CD4-positive, alpha-beta T cell treated with Interleukin-12 subunit alpha and Interleukin-12 subunit beta, for 1 hour (primary cell): ENCODE measurements at regions not wholly inside any gene's neighbourhood (a gene's known extent, or its start where the extent isn't known, plus 50 kb on each side); places are given as distances from the start of the nearest gene placed in this dataset.
"Not testable (repeated sequence)": the region's sequence is repeated elsewhere in the genome, so short reads cannot be mapped to it uniquely, and the experiment has no call there.

Experiments
- DNase-seq: peaks from one replicate; pipeline ENCODE4 v3.0.0-alpha.2; 2020

DNA sequence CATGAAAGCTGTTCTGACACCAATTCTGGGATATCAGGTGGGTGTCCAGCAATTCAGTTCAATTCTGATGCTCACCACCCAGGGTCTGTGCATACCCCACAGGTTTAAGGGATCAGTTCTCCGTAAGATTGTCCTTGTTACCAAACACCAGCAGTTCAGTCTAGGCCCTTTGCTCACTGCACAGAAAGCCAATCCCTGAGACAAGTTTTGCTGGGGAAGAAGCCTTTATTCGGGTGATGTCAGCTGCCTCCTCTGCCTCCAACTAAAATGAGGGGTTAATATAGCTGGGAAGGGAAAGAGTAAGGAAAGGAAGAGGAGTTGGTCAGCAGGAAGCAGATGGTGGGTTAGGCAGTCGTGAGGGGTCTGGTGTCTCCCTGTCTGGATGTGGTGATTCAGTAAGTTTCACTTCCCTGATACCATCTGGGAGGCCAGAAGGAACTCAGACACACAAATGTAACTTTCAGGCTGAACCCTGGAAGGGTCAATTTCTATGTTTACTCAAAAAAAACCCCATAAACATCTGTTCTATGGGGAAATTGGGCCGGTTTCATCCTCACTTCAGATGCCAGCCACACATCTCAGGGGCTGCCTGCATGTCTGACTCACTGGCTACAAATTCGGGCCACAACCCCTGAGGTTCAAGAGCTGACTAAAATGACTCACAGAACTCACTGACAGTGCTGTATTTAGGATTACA, 83.3 kb upstream of the PGBD5 start:
- no peak for DNase-seq

DNA sequence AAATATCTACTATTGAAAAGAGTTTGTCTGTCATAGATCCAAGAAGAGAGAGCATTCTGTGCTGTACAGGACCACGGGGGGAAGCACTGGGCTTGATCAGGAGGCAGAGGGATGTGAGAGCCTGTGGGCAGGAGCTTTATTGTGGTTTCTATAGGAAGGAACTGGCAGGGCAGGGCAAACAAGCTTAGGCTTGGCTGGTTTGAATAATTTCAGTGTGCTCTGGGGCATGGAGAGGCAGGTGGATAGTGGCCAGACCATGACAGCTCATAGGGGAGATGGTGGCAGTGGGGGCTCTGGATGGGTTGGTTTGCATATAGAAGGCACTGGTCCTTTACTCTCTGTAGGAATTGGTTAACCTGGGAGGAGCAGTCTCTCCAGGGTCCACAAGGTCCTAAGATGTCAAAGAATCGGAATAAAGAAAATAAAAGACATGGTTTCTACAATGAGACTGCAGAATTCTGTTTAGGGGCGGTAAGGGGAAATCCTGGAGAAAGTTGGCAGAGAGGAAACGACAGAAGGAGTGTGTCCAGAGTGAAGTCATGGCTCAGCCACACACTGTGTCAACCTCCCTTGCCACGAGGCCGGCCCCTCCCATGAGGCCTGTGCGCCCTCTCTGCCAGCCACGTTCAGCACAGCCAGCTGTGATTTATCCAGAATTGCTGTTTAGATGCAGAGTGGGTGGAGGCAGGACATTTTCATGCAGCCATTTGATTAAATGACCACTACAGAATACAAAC, 81.7 kb upstream of the PGBD5 start:
- DNase-seq: no peak

DNA sequence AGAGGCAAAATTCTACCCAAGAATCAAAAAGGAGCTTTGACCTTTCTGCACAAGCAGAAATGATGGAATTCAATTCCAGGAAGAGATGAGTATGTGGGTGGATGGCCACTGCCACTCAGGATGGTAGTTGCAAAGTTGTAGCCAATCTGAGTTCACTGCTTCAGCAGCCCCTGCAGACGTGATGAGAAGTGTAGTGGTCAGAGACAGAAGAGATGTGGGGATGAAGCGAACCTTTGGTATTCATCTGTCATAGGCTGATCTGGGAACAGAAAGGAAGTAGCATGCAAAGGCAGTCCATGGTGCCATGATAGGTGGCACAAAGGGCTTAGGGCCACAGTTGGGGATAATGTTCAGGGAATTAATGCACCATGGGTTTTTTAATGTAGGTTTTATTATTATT, 81.1 kb upstream of the PGBD5 start:
- DNase-seq: no peak

DNA sequence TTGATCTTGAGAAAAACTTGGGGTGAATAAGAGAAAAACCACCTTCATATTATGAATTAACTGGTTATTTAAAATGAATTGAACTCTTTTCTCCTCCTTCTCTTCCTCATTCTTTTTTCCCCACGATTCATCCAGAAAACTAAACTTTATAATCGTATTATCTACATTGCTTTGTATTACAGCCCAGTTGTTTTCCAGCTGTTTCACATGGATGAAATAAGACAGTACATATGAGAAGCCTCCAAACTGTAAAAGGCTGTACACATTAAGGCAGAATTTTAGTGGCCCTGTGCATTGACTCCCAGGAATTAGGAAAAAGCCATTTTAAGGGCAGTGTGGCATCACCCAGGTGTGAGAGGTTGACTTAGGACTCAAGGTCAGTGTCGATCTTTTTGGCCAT, 80.3 kb upstream of the PGBD5 start:
- no peak for DNase-seq

DNA sequence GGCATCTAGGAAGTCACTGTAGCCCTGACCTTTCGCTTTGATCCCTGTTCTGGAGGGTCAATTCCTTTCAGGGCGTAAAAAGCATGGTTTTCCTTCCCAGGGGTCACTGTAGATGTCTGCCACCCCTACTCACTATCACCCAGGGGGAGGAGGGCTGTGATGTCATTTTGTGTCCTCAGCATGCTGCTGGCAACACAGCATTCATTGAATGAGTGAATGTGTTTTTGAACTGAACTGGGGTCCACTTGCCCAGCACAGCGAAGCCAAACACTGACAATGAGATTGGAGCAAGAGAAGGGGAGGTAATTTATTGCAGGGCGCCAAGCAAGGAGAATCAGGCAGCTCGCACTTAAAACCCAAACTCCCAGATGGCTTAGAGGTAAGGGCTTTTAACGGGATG, 78.2 kb upstream of the PGBD5 start:
- DNase-seq: no peak

DNA sequence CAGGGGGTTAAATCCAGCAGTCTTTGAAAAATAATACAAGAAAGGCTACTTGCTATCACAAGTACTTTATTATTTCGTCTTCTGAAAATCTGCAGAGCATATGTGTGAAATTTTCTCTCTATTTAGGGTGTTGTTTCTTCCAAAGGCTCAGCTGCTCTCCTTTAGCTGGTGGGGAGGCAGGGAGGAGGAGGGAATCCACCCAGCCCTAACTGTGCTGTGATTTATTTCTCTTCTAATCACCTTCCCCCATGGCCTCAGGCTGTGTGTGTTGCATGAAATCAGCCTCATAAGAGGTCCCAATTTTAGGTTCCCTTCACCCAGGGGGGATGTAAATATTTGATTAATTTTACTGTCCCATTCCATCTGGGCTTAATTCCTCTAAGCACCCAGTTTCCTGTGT, 77.6 kb upstream of the PGBD5 start:
- no peak for DNase-seq

DNA sequence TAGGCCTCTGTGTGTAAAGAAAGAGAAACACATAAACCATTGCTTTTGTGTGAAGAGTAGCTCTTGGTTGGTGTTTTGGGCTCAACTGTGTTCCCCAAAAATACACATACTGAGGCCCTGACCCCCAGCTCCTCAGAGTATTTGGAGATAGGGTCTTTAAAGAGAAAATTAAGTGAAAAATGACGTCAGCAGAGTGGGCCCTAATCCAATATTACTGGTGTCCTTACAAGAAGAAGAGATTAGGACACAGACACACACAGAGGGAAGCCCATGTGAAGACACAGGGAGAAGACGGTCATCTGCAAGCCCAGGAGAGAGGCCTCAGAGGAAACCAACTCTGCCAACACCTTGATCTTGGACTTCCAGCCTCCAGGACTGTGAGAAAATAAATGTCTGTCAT, 76.9 kb upstream of the PGBD5 start:
- no peak for DNase-seq

DNA sequence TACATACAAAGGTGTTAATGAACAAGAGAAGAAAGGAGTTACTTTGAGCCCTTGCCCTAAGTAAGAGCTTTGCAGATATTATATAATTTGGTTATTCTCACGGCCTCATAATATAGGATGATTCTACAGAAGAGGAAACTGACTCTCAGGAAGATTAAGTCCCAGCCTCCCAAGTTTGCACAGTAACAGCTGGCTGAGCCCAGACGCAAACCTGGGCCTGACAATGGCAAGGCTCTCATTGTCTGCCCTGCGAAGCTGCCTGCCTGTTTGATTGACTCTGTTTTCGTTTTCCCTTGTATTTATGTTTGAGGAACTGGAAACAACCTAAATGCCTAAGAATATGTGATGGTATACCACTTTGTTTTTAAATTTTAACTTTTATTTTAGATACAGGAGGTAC, 76.2 kb upstream of the PGBD5 start:
- no peak for DNase-seq

DNA sequence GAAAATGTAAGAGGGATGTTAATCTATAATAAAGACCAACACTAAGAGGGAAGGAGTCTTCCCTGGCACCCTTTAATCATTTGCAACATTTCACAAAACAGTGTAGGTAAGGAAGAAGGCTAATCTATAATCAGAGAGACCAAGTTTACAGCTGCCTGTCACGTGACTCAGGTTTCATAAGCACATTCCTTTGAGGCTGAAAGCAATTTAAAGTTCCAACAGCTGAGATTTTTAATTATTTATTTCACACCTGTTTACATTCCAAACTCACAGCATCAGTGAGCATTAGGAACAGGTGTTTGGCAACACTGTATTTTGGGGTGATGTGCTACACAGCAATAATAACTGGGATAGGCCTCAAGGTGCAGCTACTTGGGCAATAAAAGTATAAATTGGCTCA, 75.7 kb upstream of the PGBD5 start:
- no peak for DNase-seq

DNA sequence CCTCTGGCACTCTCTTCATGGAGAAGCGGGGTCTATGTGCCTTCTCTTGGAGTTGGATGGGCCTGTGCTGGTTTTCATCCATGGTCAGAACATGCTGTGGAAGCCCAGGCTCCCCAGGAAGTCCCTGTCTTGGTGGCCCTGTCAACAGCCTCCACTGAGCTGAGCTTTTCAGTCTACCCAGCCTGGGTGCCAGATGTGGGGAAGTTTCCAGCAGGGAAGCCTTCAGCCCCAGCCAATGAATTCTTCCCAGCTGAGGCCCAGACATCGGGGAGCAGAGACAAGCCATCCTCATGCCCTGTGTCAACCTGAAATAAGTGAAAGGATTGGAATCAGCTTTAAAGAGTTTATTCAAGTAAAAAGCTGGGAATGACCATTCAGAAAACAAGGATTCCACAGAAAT, 75.1 kb upstream of the PGBD5 start:
- no peak for DNase-seq

DNA sequence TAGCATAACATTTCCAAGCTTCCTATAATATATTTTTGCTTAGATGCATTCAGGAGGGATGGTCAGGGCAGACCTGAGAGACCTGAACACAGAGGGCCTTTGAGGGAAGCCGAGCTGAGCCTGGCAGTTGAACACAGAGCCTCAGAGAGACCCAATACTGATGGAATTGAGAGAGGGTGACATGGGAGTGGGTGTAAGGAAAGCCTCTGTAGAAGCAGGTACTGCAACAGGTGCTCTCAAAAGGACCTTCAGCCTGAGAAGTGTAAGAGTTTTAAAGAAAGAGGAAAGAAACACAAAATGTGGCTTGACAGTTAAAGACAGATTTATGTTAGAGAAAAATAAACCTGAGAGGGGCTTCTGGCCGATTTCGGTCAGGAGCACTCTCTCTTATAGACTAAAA, 73.9 kb upstream of the PGBD5 start:
- DNase-seq: no peak

DNA sequence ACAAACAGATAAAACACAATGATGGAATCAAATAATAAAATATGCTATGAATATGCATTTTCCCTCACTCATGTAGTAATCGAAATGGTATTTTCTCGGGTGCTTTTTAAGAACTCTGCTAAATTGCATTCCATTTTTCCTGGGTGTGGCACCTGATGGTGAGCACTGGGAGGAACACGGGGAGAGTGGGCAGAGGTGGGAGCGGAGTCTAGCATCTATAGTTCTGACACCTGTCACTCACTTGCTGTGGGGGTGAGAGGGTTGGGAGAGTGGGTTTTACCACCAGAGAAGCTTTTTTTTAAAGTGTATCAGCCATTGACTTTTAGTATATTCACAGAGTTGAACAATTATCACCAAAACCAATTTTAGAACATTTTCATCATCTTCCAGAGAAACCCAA, 73.4 kb upstream of the PGBD5 start:
- no peak for DNase-seq

DNA sequence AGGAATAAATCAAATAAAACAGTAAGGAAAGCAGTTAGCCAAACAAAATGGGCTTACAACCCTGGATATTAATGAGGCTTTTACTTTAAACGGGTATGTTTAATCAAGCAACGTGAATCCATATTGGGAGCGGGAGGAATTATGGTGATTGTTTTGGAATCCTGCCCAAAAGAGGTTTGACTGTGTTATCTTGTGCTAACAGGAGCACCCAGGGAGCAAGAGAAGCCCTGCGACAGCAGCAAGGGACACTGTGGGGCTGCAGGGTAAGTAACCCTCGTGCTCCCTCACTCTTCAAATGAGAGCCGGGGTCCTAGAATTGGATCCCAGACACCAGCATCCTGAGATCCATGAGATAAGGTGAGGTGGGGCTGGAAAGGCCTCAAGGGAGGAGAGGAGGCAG, 72.6 kb upstream of the PGBD5 start:
- DNase-seq: no peak

DNA sequence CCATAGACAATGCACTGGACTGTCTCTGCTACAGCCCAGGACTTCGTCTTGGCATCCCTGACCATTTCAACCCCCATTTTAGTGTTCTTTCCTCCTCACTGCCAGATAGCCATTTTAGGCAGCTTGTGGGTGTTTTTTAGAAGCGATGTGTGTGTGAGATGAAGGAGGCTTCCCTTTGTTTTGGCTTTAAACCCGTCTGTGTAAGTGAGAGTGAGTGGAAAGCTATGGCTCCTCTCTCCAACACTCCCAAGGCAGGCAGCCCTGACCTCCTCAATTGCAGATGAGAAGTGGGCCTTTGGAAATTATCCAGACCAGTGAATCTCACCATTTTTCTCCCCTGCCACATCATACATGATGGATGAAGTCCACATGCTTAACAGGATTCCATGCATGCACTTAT, 70.3 kb upstream of the PGBD5 start:
- no peak for DNase-seq

DNA sequence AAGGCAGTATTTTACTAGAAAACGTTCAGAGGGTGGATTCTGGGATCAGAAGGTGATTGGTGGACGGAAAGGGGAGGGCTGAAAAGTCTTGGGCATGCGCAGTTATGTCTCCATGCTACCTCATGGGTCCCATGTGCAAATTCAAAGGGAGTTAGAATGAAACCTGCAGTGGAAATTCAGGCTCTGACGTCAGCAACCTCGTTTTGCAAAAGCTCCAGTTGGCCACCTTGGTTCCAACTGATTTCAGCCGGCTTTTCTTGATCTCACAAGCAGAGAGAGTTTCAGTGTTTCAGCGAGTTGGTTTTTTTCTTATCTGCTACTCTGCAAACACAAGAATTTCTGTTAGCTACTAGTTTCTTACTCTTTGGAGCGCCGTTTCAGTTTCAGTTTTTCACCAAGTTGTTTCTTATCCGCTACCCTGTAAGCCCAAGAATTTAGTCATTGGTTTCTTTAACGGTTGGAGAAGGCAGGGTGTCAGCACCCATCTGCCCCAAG, 69.8 kb upstream of the PGBD5 start:
- DNase-seq: peak; percentile 2

DNA sequence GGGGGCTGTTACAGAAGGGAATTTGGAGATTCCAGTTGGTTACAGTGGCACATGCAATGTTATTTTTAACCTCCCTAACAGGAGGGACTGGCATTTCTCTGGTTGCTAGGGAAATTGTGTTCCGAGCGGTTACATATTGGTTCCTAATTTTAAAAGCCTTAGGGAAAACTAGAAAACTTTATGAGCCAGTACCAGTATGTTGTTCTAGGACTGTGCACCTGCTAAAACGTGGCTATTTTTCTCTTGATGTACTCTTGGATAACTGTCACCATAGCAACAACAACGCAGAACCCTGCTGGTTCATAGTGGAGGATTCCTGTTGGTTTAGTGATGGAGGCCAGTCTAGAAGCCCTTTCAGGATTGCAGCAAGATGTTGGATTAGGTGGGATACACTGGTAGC, 68.9 kb upstream of the PGBD5 start:
- DNase-seq: no peak

DNA sequence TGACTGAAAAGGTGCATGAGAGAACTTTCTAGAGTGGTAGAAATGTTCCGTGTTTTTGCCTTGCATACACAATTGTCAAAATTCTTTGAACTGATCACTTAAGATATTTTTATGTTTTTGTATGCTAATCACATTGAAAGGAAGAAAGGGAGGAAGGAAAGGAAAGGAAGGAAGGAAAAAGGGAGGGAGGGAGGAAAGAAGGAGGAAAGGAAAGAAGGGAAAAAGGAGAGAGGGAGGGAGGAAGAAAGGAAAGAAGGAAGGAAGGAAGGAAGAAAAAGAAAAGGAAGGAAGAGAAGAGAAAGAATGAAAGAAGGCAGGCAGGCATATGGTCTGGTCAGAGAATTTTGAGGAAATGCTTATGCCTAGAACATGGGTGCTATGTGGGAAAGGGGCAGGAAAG, 68.4 kb upstream of the PGBD5 start:
- no peak for DNase-seq

DNA sequence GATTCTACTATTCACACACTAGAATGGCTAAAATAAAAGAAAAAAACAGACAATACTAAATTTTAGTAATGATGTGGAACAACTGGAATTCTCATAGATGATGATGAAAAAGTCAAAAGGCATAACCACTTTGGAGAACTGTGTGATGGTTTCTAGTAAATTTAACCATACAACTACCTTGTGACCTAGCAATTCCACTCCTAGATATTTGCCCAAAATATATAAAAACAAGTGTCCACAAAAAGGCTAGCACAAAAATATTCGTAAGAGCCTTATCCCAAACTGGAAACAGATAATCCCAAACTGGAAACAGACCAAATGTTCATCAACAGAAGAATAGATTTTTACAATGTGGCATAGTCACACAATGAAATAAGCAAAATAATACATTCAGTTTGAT, 67.9 kb upstream of the PGBD5 start:
- no peak for DNase-seq

DNA sequence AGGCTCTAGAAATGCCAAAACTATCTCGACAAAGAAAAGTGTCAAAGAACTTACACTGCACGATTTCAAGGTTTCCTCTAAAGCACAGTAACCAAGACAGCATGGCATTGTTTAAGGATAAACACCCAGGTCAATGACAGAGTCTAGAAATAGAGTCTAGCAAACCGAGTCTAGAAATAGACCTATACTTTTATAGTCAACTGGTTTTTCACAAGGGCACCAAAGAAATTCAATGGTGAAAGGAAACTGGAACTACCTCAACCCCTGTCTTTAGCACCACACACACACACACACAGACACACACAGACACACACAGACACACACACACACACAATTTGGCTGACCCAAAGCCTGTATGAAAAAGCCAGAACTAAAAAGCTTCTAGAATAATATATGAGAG, 67.1 kb upstream of the PGBD5 start:
- no peak for DNase-seq

DNA sequence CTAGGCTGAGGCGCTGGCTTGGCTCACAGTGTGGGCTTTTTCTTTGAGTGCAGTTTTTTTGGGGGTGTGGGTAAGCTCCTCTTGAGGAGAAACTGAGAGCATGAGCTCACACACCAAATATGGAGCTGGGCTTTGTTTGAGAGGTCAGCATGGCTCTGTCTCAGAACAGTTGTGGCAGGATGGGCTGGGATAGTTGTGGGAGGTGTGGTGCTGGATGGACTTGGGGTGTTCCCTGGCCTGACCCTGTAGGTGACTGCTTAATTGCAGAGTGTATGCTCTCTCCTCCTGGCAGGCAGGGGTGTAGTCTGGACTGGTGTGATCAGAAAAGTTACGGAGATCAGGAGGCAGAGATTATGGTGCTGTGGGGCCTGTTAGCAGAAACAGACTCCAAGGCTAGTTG, 64.3 kb upstream of the PGBD5 start:
- no peak for DNase-seq

DNA sequence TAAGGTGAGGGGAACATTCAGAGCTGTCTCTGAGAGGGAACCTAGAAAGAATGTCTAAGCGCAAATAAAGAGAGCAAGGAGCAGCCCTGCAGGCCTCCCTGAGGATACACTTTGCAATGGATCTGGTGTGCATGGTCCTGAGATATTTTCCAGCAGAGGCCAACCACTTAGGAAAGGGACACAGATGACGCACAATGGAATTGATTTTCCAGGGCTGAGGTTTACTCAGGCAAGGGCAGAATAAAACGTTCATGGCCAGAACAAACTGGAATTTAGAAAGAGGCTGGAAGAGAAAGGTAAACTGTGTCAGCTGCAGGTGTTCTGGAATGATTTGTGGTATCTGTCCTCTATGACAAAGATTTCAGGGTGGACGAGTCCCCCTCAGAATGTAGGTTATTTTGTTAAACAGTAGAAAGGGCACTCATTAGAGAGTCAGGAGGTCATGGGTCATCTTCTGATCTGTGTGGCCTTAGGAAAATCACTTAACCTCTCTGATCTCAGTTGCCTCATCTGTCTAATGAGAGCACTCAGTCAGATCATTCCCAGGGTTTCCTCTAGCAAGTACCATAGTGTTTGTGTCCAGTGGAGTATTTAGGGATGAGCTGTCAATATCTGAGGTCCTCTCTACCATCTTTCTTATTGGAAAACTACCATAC, 61.8 kb upstream of the PGBD5 start:
- no peak for DNase-seq

DNA sequence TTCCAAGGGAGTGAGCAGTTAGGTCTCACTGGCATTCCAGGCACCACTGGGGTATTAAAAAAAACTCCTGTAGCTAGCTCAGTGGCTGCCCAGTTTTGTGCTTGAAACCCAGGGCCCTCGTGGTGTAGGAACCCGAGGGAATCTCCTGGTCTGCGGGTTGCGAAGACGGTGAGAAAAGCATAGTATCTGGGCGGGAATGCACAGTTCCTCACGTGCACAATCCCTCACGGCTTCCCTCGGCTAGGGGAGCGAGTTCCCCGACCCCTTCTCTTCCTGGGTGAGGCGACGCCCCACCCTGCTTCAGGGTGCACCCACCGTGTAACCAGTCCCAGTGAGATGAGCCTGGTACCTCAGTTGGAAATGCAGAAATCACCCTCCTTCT, 50.5 kb upstream of the PGBD5 start:
- no peak for DNase-seq

DNA sequence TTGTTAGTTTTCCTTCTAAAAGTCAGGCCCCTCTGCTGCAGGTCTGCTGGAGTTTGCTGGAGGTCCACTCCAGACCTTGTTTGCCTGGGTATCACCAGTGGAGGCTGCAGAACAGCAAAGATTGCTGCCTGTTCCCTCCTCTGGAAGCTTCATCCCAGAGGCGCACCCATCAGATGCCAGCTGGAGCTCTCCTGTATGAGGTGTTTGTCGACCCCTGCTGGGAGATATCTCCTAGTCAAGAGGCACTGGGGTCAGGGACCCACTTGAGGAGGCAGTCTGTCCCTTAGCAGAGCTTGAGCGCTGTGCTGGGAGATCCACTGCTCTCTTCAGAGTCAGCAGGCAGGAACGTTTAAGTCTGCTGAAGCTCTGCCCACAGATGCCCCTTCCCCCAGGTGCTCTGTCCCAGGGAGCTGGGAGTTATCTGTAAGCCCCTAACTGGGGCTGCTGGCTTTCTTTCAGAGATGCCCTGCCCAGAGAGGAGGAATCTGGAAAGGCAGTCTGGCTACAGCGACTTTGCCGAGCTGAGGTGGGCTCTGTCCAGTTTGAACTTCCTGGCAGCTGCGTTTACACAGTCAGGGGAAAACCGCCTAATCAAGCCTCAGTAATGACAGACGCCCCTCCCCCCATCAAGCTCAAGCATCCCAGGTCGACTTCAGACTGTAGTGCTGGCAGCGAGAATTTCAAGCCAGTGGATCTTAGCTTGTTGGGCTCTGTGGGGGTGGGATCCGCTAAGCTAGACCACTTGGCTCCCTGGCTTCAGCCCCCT, 49.9 kb upstream of the PGBD5 start:
- DNase-seq: not testable (repeated sequence)
